ENCODE measurements at regions not wholly inside any gene's neighbourhood (a gene's known extent, or its start where the extent isn't known, plus 50 kb on each side); places are given as distances from the start of the nearest gene placed in this dataset.

GRCh38 chr5:2338686-2339085, 412.8 kb downstream of the IRX2 start:
- DNase-seq (ENCODE audit: low read depth in 2 of 2): no peak

GRCh38 chr5:2335733-2336515, 415.6 kb downstream of the IRX2 start:
- no peak for DNase-seq (ENCODE audit: low read depth in 2 of 2)

- no peak for DNase-seq (ENCODE audit: low read depth in 2 of 2)
Observed at GRCh38 chr5:2335125-2335732, 416.2 kb downstream of the IRX2 start.

- DNase-seq (ENCODE audit: low read depth in 2 of 2): no peak
Observed at GRCh38 chr5:2334719-2335118, 416.8 kb downstream of the IRX2 start.

GRCh38 chr5:2333291-2333690, 418.2 kb downstream of the IRX2 start:
- DNase-seq (ENCODE audit: low read depth in 2 of 2): no peak

- DNase-seq (ENCODE audit: low read depth in 2 of 2): no peak
Observed at GRCh38 chr5:2332521-2332920, 419.0 kb downstream of the IRX2 start.

- no peak for DNase-seq (ENCODE audit: low read depth in 2 of 2)
Observed at GRCh38 chr5:2330325-2331130, 420.9 kb downstream of the IRX2 start.

- DNase-seq (ENCODE audit: low read depth in 2 of 2): no peak
Observed at GRCh38 chr5:2329741-2330140, 421.7 kb downstream of the IRX2 start.

- no peak for DNase-seq (ENCODE audit: low read depth in 2 of 2)
Observed at GRCh38 chr5:2326601-2327000, 424.9 kb downstream of the IRX2 start.

GRCh38 chr5:2324788-2325187, 426.7 kb downstream of the IRX2 start:
- DNase-seq (ENCODE audit: low read depth in 2 of 2): no peak

- DNase-seq (ENCODE audit: low read depth in 2 of 2): no peak
Observed at GRCh38 chr5:2320611-2321010, 430.9 kb downstream of the IRX2 start.

- DNase-seq (ENCODE audit: low read depth in 2 of 2): no peak
Observed at GRCh38 chr5:2317540-2317939, 433.9 kb downstream of the IRX2 start.

GRCh38 chr5:2311851-2312250, 429.1 kb upstream of the IRX4 start:
- DNase-seq (ENCODE audit: low read depth in 2 of 2): no peak

GRCh38 chr5:2310946-2311345, 428.2 kb upstream of the IRX4 start:
- no peak for DNase-seq (ENCODE audit: low read depth in 2 of 2)

GRCh38 chr5:2307631-2308030, 424.9 kb upstream of the IRX4 start:
- no peak for DNase-seq (ENCODE audit: low read depth in 2 of 2)

- no peak for DNase-seq (ENCODE audit: low read depth in 2 of 2)
Observed at GRCh38 chr5:2306711-2307110, 424.0 kb upstream of the IRX4 start.

GRCh38 chr5:2303431-2304100, 420.8 kb upstream of the IRX4 start:
- no peak for DNase-seq (ENCODE audit: low read depth in 2 of 2)

- DNase-seq (ENCODE audit: low read depth in 2 of 2): no peak
Observed at GRCh38 chr5:2302169-2302568, 419.4 kb upstream of the IRX4 start.

- DNase-seq (ENCODE audit: low read depth in 2 of 2): no peak
Observed at GRCh38 chr5:2300861-2301574, 418.3 kb upstream of the IRX4 start.

- no peak for DNase-seq (ENCODE audit: low read depth in 2 of 2)
Observed at GRCh38 chr5:2300421-2300820, 417.7 kb upstream of the IRX4 start.
